ENCODE measurements at regions not wholly inside any gene's neighbourhood (a gene's known extent, or its start where the extent isn't known, plus 50 kb on each side); places are given as distances from the start of the nearest gene placed in this dataset.

- Histone ChIP-seq H4K20me1 (replicated peaks in 1 of 2; ENCODE audit: control insufficient read depth in 1 of 2, insufficient read depth in 2 of 2, low read length in 2 of 2) (no peaks in the 10 kb centered on the region), H3K23ac (ENCODE audit: insufficient read length) (no peak overlapping the region), H3K27ac (ENCODE audit: low read depth, low read length) (no peak overlapping the region), H3K14ac (ENCODE audit: insufficient read length) (no peak overlapping the region), H2BK15ac (ENCODE audit: low read length) (no peak overlapping the region), H2BK5ac (ENCODE audit: low read depth, low read length) (no peak overlapping the region), H3K56ac (replicated peaks; ENCODE audit: insufficient read length, low read depth, low read length) (no peak overlapping the region), H3K23me2 (ENCODE audit: low read depth, low read length) (no peaks in the 10 kb centered on the region), H4K5ac (ENCODE audit: insufficient read length, low read depth, low read length) (no peak overlapping the region), H3K4ac (replicated peaks; ENCODE audit: insufficient read length, low read depth, low read length) (no peak overlapping the region), H2BK12ac (ENCODE audit: low read depth, low read length) (no peak overlapping the region), H2BK20ac (ENCODE audit: low read length) (no peak overlapping the region), H4K91ac (replicated peaks; ENCODE audit: insufficient read length, low read length) (no peak overlapping the region), H3K9me3 (ENCODE audit: insufficient read depth in 2 of 2, low read depth in 1 of 2, low read length in 1 of 2) (no peaks in the 10 kb centered on the region), H2AFZ (ENCODE audit: low read length) (no peak overlapping the region), H2BK120ac (replicated peaks; ENCODE audit: low read depth, low read length) (no peak overlapping the region), H4K8ac (ENCODE audit: extremely low read depth, insufficient read depth, low read length) (no peak overlapping the region), H3K18ac (ENCODE audit: extremely low read depth, low read length) (no peak overlapping the region), H3K79me1 (ENCODE audit: low read depth, low read length) (no peaks in the 10 kb centered on the region), H2AK5ac (ENCODE audit: low read depth, low read length) (no peak overlapping the region), H3K4me2 (ENCODE audit: insufficient read depth in 1 of 2, low read depth in 2 of 2, low read length in 2 of 2) (no peak overlapping the region), H3K9ac (replicated peaks in 1 of 4; ENCODE audit: extremely low read depth in 1 of 4, low read depth in 3 of 4, low read length in 3 of 4) (no peak overlapping the region), H3K36me3 (ENCODE audit: control insufficient read depth in 2 of 4, insufficient read depth in 4 of 4, low read length in 3 of 4) (no peaks in the 10 kb centered on the region), H3K4me1 (replicated peaks in 1 of 4; ENCODE audit: control insufficient read depth in 3 of 4, insufficient read depth in 4 of 4, low read length in 3 of 4) (no peaks in the 10 kb centered on the region), H3K4me3 (ENCODE audit: extremely low read depth in 1 of 4, insufficient read depth in 2 of 4, low read depth in 3 of 4, low read length in 4 of 4) (no peak overlapping the region), H3K79me2 (ENCODE audit: control insufficient read depth in 1 of 2, insufficient read depth in 2 of 2, low read length in 2 of 2) (no peaks in the 10 kb centered on the region), H3K27me3 (replicated peaks in 1 of 4; ENCODE audit: control insufficient read depth in 3 of 4, extremely low read depth in 1 of 4, insufficient read depth in 3 of 4, low read length in 3 of 4) (no peaks in the 10 kb centered on the region; a peak in 1 of 7 replicates)
- FAIRE-seq = no peak
- 83% methylated on average over 1 of the region's 1 CpG; no CpG with 5 or more reads in 1 of the 2 experiments for WGBS, 2 experiments (ENCODE audit: extremely low coverage in 1 of 2, insufficient coverage in 1 of 2, insufficient read length in 1 of 2, insufficient replicate concordance in 2 of 2, low coverage in 1 of 2, low lambda C conversion rate in 2 of 2, missing lambda C conversion rate in 1 of 2)
- no peak for TF ChIP-seq FOSL1 (IDR thresholded peaks at IDR 0.05; ENCODE audit: insufficient read depth, low read depth, low read length)
- no peak for TF ChIP-seq TAF1 (IDR thresholded peaks at IDR 0.05; ENCODE audit: low read depth, low read length)
- ChIA-PET POLR2A (ENCODE audit: partially characterized antibody) (no interaction called here), CTCF (ENCODE audit: partially characterized antibody) (no interaction called here)
- DNase-seq (ENCODE audit: low read depth in 1 of 2, low spot score in 2 of 2) = no peak
These were observed 50.7 kb upstream of the KCNE2 start for GRCh38 chr21:34313116-34313515.

All from H1 (cell line).